ENCODE measurements at regions not wholly inside any gene's neighbourhood (a gene's known extent, or its start where the extent isn't known, plus 50 kb on each side); places are given as distances from the start of the nearest gene placed in this dataset.
"Not testable (repeated sequence)": the region's sequence is repeated elsewhere in the genome, so short reads cannot be mapped to it uniquely, and the experiment has no call there.

DNA sequence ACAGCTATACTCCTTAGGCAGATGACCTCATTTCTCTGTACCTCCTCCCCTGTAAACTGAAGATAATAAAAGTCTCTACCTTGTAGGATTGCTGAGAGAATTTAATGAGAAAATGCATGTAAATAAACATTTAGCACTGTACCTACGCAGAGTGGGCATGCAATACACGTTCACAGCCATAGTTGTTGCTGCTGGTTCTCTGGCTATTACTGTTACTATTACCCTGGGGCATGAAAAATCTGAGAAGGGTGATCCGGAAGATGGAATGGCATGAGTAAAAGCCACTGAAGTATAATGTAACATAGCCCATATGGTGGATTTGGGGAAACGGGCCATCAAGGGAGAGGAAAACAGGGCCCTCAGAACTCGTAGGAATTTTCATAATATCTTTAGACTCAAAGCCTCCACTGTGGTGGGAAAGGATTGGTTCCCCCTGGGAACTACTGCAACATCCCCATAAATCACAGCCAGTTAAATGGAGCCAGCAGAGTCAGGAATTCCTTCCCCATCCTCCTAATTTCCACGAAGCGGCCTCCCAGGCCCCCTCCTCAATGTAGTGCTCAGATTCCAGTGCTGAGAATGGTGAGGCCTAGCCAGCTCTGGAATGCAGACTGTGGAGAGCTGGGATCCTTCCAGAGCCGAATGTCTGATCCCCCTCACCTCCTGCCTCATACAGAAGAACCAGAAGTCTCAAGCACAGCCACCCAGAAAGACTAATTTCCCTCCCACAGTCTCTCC lies 205.3 kb downstream of the MN1 start:
- DNase-seq, result no peak

GRCh38 chr22:27597703-27598444 lies 203.7 kb downstream of the MN1 start:
- peak; percentile 0 for DNase-seq

GRCh38 chr22:27598792-27599191 lies 202.8 kb downstream of the MN1 start:
- no peak for DNase-seq

DNA sequence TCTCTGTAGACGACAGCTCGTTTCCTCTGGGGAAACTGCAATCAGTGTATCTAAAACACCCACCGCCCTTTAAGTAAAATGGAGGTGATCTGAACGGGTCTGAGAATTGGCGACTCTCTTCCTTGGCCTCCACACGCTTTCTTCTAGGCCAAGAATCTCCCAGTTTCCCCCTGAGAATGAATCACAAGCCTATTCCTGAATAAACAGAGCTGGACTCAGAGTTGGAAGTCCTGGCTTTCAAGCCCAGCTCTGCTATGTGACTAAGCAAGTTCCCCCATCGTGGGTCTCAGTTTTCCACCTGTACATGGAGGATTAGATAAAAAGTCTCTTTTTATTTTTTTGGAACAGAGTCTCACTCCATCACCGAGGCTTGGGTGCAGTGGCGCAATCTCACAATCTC lies 200.4 kb downstream of the MN1 start:
- DNase-seq, result no peak

DNA sequence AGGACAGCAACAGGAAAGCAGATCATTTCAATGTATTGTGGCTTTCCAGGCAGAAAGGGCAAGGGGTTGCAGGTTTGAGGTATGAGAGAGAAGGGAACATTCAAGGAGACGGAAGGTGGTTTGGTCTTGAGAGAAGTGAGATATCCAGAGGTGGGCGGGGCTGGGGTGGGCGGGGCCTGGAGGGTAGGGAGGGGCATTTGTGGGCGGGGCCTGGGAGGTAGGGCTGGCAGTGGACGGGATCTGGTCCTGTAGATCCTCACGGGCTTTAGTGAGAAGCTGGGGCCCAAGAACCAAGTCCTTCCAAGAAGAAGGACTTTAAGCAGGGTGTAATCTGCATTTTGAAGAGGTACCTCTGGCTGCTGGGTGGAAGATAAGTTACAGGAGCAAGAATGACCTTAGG lies 199.2 kb downstream of the MN1 start:
- DNase-seq, result no peak

DNA sequence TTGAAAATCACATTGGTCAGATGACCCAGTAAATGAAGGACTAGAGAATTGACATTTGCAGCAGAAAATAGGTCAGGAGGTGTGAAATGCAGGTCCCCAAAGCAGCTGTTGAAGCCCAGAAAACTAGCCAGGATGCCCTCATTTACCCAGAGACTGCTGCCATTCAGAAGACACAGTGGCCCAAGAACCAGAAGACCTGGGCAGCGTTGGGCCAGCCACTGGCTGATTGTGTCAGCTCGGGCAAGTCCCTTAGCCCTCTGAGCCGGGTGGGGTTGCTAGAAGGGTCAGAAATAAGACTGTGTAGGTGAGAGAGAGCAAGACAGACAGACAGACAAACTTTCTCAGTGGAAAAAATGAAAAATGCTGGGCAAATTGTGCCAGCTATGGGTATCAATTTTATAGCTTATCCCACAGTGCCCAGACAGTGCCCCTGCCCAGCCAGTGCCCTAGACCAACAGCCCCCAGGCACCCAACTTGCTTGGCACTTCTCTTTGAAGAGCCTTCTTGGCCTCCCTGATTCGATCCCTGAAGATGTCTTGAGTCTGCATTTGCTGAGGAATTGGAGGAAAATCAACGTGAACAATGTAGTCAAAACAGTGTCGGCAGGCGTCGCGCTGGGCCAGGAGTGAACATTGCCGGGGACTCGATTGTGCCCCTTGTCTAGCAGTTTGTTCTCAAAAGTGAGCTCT lies 198.3 kb downstream of the MN1 start:
- no peak for DNase-seq

DNA sequence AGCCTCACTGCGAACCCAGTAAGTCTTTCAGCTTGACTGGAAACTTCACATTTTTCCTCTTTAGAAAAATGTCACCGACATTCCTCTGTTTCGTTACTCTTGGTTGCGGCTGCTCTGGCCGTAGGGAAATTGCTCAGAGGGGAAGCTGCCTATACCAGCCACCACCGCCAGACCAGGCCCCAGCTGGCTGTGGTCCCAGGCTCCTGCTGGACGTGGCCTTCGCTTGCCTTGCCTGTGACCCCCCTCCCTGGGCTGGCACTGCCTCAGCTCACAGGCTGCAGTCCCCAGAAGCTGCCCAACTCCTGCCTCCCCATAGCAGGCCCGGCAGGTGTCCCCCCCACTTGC lies 197.8 kb downstream of the MN1 start:
- DNase-seq, result no peak

DNA sequence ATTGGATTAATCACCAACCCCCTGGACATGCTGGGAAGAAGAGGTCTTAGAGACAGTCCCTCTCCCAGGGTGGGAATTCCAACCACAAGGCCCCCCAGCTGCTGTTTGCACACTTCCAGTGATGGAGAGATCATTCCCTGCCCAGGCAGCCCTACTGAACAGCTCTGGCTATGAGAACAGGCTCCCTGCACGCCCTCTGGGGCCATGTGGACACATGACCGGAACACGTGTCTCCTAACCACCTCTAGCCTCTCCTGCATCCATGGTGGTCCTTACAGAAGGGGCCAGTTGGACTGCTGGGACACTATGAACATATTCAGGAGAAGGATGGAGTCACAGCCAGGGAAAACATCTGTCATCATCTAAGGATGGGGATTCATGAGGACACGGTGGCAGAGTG lies 196.2 kb downstream of the MN1 start:
- no peak for DNase-seq

DNA sequence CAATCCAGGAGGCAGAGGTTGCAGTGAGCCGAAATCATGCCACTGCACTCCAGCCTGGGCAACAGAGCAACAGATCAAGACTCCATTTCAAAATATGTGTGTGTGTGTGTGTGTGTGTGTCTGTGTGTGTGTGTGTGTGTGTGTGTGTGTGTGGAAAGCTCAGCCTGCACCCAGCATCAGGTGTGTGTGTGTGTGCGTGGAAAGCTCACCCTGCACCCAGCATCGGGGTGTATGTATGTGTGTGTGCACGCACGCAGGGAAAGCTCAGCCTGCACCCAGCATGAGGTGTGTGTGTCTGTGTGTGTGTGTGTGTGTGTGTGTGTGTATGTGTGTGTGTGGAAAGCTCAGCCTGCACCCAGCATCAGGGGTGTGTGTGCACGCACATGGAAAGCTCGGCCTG lies 193.8 kb downstream of the MN1 start:
- DNase-seq, result not testable (repeated sequence)

GRCh38 chr22:27609451-27609888 lies 192.1 kb downstream of the MN1 start:
- DNase-seq, result no peak

DNA sequence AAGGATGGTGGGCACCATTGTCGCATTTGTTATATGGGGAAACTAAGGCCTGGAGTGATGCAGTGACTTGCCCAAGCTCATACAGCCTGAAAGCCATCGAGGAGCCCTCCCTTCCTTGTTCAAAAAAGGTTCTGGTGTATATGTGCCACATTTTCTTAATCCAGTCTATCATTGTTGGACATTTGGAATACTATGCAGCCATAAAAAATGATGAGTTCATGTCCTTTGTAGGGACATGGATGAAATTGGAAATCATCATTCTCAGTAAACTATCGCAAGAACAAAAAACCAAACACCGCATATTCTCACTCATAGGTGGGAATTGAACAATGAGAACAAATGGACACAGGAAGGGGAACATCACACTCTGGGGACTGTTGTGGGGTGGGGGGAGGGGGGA lies 191.4 kb downstream of the MN1 start:
- DNase-seq, result not testable (repeated sequence)

DNA sequence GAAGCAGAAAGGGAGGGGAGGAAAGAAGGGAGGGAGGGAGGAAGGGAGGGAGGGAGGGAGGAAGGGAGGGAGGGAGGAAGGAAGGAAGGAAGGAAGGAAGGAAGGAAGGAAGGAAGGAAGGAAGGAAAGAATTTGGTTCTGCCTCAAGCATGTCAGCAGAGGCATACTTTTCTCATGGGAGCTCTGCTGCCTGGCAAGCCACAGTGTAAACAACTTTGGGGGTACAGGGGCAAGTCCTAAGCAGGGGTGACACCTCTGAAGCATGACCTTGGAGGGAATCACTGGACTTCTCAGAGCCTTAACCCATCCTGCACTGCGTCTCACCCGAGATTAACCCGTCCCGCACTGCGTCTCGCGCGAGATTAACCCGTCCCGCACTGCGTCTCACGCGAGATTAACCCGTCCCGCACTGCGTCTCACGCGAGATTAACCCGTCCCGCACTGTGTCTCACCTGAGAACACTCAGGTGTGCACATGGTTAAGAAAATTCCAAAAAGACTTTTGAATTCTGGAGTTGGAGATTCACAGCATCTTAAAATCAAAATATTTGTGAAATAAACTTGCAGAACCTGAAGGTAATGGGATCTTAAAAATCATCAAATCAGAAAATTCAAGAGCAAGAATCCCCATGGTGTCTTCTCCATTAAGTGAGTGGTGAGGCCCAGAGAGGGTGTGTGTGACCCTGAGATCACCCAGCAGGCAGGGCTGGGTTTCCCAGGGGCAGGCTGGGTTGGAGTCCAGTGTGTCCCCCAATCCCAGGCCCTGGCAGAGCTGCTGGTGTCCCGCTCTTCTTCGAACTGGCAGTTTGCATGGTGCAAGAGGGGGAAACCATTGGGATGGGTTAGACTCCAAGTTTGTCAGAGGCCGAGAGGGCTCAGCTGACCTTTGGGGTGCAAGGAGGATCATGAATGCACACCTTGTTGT lies 190.4 kb downstream of the MN1 start:
- DNase-seq, result no peak

DNA sequence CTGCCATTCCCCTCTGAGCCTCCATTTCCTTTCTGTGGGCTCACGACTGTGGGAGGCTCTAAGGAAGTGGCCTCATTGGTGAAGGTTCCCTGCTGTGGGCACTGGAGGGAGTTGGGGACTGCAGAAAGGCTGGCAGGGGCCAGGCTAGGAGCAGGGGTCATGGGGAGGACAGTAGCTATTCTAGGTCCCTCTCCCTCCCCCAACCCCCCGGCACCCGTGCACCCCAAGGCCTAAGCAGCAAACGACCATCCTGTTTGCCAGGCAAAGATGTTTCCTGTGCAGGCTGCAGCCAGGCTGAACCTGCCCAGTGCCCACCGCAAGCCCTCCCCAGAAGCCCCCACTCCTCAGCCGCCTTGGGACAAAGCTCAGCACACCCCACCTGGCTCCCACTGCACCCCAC lies 189.4 kb downstream of the MN1 start:
- no peak for DNase-seq

DNA sequence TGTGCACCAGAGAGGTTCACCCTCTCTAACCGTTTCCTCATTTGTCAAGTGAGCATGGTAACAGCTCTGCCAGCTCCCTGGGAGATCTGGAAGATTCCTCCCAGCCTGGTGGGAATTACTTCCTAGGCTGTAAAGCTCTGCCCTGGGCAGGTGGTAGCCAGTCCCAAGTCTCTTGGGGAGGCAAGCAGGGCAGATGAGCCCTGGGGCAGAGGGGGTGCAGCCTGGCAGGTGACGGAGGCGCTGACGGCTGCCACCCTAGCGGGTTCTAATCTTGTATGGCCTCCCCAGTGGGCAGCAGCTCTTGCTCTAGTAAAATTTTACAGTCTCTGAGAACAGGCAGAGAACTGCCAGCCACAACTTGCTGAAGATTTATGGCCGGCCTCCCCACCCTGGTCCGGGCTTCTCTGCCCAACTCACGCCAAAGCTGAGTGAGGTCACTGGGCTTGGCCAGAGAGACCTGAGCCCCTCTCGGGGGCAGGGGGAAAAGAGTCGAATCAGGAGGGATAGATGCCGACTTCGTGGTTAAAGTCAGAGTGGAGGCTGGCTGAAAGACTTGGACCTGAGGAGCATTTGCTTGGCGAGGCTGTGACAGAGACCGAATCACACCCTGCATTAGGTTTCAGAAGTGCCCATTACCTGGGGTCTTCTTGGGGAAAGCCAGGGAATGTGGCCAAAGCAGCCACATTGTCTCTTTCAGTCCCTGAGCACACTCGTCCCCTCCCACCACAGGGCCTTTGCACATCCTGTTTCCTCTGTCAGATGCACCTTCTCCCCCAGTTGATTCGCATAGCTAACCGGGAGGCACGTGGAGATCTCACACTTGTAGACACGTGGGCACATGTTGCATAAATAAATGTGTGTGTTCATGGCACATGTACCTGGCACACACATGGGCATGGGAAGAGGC lies 188.2 kb downstream of the MN1 start:
- no peak for DNase-seq

GRCh38 chr22:27614006-27614649 lies 187.4 kb downstream of the MN1 start:
- DNase-seq, result no peak

- no peak for DNase-seq
Measured at GRCh38 chr22:27614650-27615007, 186.9 kb downstream of the MN1 start.

- no peak for DNase-seq
Measured at GRCh38 chr22:27615408-27615807, 186.1 kb downstream of the MN1 start.

DNA sequence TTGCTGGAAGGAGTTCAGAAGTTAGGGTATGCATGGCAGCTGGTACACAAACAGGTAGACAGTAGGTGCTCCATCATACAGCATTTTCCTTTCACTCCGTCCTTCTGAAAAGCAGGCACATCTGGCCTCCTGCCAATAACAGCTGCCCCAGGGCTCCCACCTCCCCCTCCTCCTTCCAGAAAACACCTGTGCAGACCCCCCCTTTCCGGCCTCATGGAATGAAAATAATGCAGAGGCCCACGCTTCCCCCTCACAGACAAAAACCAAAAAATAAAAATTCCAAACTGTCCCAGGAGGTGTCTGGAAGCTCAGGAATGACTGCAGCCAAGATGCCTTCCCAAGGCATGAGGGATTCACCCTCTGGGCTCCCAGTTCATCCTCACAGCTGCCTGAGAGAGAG lies 185.5 kb downstream of the MN1 start:
- no peak for DNase-seq

DNA sequence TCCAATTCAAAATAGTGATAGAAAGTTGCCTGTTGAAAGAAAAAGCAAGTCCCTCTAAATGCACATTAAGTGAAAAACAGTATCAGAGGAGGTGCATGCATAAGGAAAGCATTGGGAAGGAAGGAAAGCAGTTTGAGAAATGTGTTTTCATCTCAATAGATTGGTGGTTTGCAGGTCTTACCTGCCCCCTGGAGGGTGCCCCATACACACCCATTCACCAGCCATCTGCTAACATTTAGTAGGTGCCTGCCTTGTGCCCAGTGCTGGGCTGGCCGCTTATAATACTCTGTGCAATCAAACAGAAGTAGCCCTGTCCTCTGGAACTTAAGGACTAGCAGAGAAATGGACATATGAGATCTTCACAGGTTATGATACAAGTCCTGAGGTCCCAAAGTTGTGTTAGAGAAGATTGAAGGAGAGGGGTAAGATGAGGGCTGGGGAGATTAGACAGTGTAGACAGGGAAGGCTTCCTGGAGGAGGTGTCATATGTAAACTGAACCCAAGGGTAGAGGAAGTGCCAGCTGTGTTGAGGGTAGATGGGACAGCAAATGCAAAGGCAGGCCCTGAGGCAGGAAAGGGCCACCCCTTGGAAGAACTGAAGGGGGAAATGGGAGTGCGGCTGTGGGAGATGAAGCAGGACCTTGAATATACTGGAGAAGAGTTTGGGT lies 184.2 kb downstream of the MN1 start:
- DNase-seq, result no peak

GRCh38 chr22:27620367-27621154 lies 181.0 kb downstream of the MN1 start:
- no peak for DNase-seq

Data from NCI-H1694 treated with DMSO at 0.1 percent for 48 hours (cell line).